NCI-H2227 treated with DMSO at 0.1 percent for 48 hours (cell line): ENCODE measurements at regions not wholly inside any gene's neighbourhood (a gene's known extent, or its start where the extent isn't known, plus 50 kb on each side); places are given as distances from the start of the nearest gene placed in this dataset.

Source experiments
- DNase-seq: peaks from one replicate; lab custom pipeline; 2025; lab: John Stamatoyannopoulos, UW

DNA sequence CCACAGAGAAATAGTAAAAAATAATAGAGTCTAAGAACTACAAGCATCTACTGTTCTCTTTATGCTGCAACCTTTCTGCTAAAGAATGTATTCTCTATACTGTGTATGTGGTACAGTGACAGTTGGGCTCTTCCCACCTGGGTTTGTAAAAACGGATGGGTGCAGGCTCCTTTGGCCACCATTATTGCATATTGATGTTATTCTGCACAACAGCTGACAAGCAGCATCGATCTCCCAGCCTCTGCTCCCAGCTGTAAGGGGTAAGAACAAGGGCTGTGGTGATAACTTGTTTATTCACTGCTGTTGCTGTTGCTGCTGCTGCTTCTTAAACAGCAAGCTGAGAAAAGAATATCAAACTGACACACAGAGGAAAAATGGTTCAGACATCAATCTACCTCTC lies 56.1 kb downstream of the KCNRG start:
- DNase-seq = no peak

DNA sequence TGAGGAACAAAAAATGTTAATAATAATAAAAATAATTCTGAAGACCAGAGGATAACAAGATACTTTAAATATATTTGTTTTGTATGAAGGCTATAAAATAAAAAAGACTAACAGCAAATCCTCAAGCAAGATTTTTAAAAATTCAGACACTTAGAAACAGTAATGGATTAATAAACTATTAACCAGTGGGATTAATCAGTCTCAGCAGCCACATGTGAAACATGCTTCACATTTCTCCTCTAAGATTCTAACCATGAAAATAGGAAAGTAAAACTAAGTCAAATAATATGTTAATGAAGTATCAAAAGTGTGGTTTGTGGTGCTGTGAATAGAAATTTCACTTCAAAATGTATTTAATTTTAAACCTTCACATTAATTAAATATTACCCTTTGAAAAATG lies 57.4 kb downstream of the KCNRG start:
- DNase-seq = no peak

DNA sequence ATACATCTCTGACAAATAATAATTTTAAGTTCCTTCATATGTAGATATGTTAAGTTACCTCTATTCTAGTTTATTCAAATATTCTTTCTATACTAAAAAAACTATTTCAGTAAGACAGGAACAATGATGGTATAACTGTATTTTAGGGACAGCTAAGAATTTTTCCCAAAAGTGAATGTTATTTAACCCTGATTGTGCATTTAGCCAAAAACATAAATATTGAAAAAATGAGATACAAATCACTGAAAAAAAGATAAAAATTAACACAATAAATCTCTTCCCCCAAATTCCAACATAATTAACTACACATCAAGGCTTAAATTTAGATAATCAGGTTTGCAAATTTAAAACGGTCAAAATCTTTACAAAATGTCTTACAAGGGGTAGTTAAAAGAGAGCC lies 58.1 kb downstream of the KCNRG start:
- no peak for DNase-seq

DNA sequence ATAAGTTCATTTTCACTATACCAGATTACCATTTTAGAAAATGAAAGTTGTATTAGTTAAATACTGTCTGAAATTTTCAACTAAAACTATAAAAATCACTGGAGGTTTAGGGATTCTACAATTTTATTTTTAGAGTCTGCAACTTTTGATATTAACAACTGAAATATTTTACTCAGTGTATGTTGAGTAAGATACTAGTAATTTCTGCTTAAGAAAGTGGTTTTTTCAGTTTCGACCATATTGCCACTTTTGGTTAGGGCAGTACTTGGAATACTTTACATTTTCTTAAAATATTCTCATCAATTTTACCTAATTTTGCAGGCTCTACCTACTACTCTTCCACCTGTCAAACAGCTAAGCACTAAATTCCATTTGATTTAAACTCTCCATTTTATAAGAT lies 59.6 kb downstream of the KCNRG start:
- DNase-seq = no peak

GRCh38 chr13:50075619-50076097 lies 60.4 kb downstream of the KCNRG start:
- peak; percentile 56 for DNase-seq

DNA sequence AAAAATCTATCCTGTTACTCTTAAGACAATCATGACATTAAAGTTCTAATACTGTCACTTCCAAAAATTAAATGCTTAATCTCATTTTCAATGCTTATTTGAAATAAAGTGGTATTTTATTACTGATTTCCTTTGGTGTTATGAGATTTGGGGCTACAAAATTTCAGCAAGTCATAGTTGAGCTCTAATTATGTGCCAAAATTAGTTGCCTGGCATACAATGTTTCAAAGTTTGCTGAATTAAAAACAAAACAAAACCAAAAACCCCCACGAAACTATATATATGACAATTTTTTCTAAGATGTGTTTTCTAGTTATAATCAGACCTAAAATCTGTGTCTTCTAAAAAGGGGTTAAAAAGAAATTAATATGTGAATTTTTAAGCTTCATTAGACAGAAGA lies 62.2 kb downstream of the KCNRG start:
- no peak for DNase-seq

DNA sequence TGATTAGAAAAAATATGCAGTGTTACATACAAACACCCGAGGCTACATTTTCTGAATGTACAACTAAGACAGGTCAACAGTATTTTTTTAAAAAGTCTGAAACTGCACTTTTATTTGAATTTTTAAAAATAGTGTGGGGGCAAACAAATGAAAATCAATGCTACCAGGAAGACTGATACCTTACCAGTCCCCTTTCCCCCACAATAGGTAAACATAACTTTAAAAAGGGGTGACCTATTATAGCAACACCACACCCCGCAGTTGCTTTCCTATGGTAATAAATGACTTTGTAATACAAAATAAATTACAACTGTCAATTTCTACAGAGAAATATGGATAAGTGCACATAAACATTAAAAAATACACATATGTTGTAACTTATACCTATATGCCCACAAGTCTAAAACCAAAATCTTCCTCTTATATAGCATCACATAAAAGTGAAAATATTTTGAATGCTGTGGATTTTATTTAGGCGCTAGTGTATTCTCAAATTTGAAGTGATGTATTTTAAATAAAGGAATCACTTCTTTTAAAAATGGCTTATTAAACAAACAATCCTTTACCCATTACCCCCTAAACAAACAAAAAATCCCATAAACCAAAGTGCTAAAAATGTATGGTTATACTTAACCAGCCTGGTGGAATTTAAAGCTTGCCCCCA lies 63.1 kb downstream of the KCNRG start:
- no peak for DNase-seq

GRCh38 chr13:50078895-50079654 lies 63.8 kb downstream of the KCNRG start:
- no peak for DNase-seq

DNA sequence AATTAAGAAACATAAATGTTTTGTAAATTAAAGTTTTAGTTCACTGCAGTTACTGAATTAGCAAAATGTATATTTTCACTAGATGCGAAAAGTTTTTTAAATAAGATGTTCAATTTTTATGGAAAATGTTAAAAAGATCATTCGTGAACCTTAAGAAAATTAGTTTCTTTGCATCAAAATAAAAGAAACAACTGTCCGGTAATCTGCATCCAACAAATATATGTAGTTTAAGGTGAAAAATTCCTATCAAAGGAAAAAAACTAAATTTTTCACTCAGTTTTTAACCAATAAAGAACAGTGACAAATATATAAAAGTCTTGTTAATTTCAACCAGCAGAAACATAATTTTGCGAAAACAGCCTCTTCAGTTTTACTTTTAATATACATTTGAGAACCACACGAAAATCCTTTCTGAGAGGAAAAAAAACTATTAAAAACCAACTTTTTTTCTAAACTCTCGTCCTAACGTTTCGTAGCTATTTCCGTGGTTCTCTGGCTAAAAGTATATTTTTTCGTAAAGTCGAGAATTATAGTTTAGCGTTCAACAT lies 64.5 kb downstream of the KCNRG start:
- DNase-seq = peak; percentile 29

- DNase-seq = peak; percentile 31
Observed at GRCh38 chr13:50080203-50080910, 65.1 kb downstream of the KCNRG start.

DNA sequence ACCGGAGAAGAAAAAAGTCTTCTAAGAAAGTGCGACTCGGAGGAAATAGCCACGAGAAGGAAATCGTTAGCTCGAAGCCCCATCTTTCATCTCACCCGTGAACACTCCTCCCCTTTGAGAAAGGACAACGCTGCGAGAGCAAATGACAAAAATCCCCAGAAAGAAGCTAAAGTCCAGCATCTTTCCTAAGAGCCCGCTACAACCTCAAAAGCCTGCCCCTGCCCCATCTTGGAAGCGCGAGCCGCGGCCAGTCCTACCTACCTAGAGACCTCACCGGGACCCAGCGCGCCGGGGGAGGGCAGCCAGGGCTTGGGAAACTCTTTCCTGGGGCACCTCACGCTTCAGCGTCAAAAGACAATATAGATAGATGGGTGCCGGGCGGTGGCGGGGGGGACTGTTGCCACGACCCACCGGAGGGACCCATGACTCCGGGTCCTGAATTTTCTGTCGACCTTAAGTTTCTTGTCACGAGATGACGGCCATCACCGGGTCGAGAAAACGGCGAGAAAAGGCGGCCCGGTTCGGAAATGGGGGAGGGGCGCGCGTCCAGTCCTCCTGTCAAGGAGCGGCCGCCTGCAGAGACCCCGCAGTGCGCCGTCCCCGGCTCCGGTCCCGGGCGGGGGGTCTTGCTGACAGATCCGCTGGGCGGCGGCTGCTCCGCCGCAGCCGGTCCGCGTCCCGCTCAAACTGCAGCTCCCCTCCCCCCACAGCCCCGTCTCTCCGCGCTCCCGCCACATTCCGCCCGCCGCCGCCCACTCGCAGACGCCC lies 65.9 kb downstream of the KCNRG start:
- peak; percentile 24 for DNase-seq

GRCh38 chr13:50081679-50082425 lies 66.6 kb downstream of the KCNRG start:
- peak; percentile 96 for DNase-seq

DNA sequence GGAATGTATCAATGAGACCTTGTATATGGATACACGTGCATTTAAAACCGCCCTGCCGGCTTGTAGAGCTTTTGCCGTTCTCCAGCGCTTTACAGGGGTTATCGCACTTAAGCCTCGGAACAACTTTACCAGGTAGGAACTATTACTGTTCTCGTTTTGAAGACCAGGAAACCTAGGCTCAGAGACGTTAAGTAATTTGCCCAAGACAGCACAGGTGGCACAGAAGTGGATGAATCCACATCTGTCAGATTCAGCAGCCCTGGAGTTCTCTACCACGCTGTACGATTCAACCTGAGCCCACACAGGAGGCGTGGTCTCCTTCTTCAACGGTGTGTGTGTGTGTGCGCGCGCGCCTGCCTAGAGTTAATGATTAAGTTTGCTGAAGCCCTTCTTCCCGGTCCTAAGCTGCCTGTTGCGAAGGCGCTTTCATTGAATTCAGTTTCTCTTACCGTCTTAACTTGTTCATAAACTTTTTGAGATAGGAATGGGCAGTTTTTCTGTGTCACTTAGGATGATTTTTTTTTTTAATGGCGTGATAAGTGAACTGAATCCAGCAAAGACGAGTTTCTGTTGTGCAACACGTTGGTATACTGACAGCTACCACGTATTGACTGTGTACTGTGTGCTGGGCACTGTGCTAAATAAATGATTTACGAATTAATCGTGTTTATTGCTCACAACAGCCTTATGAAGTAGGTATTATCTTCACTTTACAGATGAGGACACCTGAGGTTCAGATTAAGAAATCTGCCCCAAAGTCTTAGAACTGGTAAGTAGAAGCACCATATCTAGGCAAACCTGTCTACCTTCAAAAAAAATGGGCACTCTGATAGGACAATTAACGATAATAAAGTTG lies 67.4 kb downstream of the KCNRG start:
- DNase-seq = peak; percentile 77

DNA sequence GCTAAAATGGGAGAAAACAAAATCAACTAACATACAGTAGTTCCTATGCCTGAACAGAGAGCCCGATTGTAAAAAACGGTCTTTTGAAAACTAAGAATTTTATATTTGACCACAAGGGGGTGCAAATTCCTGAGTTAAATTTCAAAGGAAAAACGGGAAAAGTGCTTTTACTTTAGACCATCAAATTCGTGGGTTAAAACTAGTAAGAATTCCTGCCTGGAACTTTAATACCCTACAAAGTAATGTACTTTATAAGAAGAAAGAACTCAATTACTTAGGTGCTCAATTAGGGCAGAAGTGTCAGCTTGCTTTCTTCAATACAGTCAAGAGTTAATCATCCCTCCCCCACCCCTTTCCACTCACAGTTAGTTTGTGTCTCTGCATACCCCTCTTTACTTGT lies 69.8 kb downstream of the KCNRG start:
- DNase-seq = peak; percentile 48

- no peak for DNase-seq
Observed at GRCh38 chr13:50089633-50090032, 74.4 kb downstream of the KCNRG start.

DNA sequence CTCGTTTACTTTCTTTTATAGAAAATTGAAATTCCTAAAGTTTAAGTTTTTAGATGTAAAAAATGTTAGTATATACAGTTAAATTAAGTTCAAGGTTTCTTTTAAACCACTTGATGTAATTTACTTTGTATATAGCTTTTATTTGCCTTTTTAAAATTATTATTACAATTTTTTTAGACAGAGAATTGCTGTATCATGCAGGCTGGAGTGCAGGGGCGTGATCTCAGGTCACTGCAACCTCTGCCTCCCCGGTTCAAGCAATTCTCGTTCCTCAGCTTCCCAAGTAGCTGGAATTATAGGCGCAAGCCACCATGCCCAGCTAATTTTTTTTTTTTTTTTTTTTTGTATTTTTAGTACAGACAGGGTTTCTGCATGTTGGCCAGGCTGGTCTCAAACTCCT lies 75.0 kb downstream of the KCNRG start:
- no peak for DNase-seq

GRCh38 chr13:50094615-50095293 lies 79.5 kb downstream of the KCNRG start:
- no peak for DNase-seq

GRCh38 chr13:50098693-50099092 lies 83.4 kb downstream of the KCNRG start:
- no peak for DNase-seq

- DNase-seq = no peak
Observed at GRCh38 chr13:50099473-50099872, 84.2 kb downstream of the KCNRG start.

- DNase-seq = no peak
Observed at GRCh38 chr13:50101590-50101989, 86.3 kb downstream of the KCNRG start.
